OCI-LY1 (cell line): ENCODE measurements at regions not wholly inside any gene's neighbourhood (a gene's known extent, or its start where the extent isn't known, plus 50 kb on each side); places are given as distances from the start of the nearest gene placed in this dataset.

ENCODE experiments used
- H2AFZ ChIP-seq: fragments of 200-600 bp; sonication (generic), shearing (Covaris generic); 2 replicates; pipeline ENCODE4 v1.6.0; 2014; ENCODE audit warnings: antibody characterized with exemption, mild to moderate bottlenecking, low read length
- H3F3A ChIP-seq: fragments of 200-600 bp; sonication (generic), shearing (Covaris generic); 2 replicates; pipeline ENCODE4 v1.6.0; 2014; ENCODE audit warnings: mild to moderate bottlenecking, antibody characterized with exemption, low read length, moderate library complexity; ENCODE audit not compliant: insufficient read depth
- H3K27ac ChIP-seq: fragments of 200-600 bp; sonication (generic); 2 replicates; pipeline ENCODE4 v1.5.1; 2014; ENCODE audit warnings: low read length, mixed run types, mild to moderate bottlenecking, low read depth; ENCODE audit not compliant: poor library complexity, severe bottlenecking
- H3K27me3 ChIP-seq: fragments of 200-600 bp; sonication (generic); 2 replicates; pipeline ENCODE4 v1.6.0; 2014; ENCODE audit warnings: antibody characterized with exemption, mild to moderate bottlenecking, low read length, moderate library complexity; ENCODE audit not compliant: insufficient read depth
- H3K36me3 ChIP-seq: fragments of 200-600 bp; sonication (generic); 2 replicates; pipeline ENCODE4 v1.6.1; 2014; ENCODE audit warnings: mild to moderate bottlenecking, antibody characterized with exemption, low read length, moderate library complexity, mixed read lengths; ENCODE audit not compliant: insufficient read depth
- H3K4me1 ChIP-seq: fragments of 200-600 bp; sonication (generic); 2 replicates; pipeline ENCODE4 v1.5.1; 2014; ENCODE audit warnings: mild to moderate bottlenecking, low read length, moderate library complexity; ENCODE audit not compliant: insufficient read depth, severe bottlenecking
- H3K4me2 ChIP-seq: fragments of 200-600 bp; sonication (generic), shearing (Covaris generic); 2 replicates; pipeline ENCODE4 v1.6.1; 2014; ENCODE audit warnings: low read length
- H3K4me3 ChIP-seq: fragments of 200-600 bp; sonication (generic); 2 replicates; pipeline ENCODE4 v1.5.1; 2014; ENCODE audit warnings: low read length, low read depth, mild to moderate bottlenecking, mixed read lengths; ENCODE audit not compliant: poor library complexity, severe bottlenecking
- H3K79me2 ChIP-seq: fragments of 200-600 bp; shearing (Covaris generic); 2 replicates; pipeline ENCODE4 v1.6.1; 2016; ENCODE audit warnings: mixed run types, low read length, mixed read lengths; ENCODE audit not compliant: insufficient read depth
- H3K9ac ChIP-seq: fragments of 200-600 bp; sonication (generic), shearing (Covaris generic); 2 replicates; pipeline ENCODE4 v1.6.1; 2014; ENCODE audit warnings: mild to moderate bottlenecking, low read length, mixed read lengths
- H3K9me2 ChIP-seq: fragments of 200-600 bp; sonication (generic), shearing (Covaris generic); 2 replicates; pipeline ENCODE4 v1.6.1; 2014; ENCODE audit warnings: low read depth, mild to moderate bottlenecking, low read length, mixed read lengths
- H3K9me3 ChIP-seq: fragments of 200-600 bp; shearing (Covaris generic); 2 replicates; pipeline ENCODE4 v1.6.1; 2014; ENCODE audit warnings: low read length, mixed read lengths
- H4K20me1 ChIP-seq: fragments of 200-600 bp; sonication (generic), shearing (Covaris generic); 2 replicates; pipeline ENCODE4 v1.6.0; 2016; ENCODE audit warnings: mild to moderate bottlenecking, low read length; ENCODE audit not compliant: insufficient read depth
- CTCF ChIP-seq: fragments of 200-600 bp; sonication (generic), shearing (Covaris generic); IDR thresholded peaks from 2 replicates; pipeline ENCODE4 v1.5.1; 2017; ENCODE audit warnings: mild to moderate bottlenecking, antibody characterized with exemption, low read length, moderate library complexity, mixed read lengths
- EZH2 ChIP-seq: fragments of 200-600 bp; sonication (generic), shearing (Covaris generic); IDR thresholded peaks from 2 replicates; pipeline ENCODE4 v1.8.0; 2017; ENCODE audit warnings: borderline replicate concordance, mixed run types, mild to moderate bottlenecking, antibody characterized with exemption, low read length, moderate library complexity, mixed read lengths

GRCh38 chr11:92443199-92443598 is 218.6 kb downstream of the FAT3 start:
- no peaks in the 10 kb centered on the region for H3K9me3 ChIP-seq
- H2AFZ ChIP-seq: no peak overlapping the region
- H3K4me2 ChIP-seq: no peak overlapping the region
- no peaks in the 10 kb centered on the region for H4K20me1 ChIP-seq
- no peak overlapping the region for H3K27ac ChIP-seq
- H3K79me2 ChIP-seq: no peaks in the 10 kb centered on the region
- H3K36me3 ChIP-seq: no peaks in the 10 kb centered on the region
- no peak for TF ChIP-seq EZH2
- no peaks in the 10 kb centered on the region for H3K4me1 ChIP-seq
- H3K9ac ChIP-seq: no peak overlapping the region
- H3F3A ChIP-seq: no peaks in the 10 kb centered on the region
- no peak overlapping the region for H3K4me3 ChIP-seq
- no peaks in the 10 kb centered on the region for H3K9me2 ChIP-seq
- no peaks in the 10 kb centered on the region for H3K27me3 ChIP-seq

- H3F3A ChIP-seq: no peaks in the 10 kb centered on the region
- H3K9me2 ChIP-seq: no peaks in the 10 kb centered on the region
- H3K4me2 ChIP-seq: no peak overlapping the region
- H3K4me3 ChIP-seq: no peak overlapping the region
- H3K4me1 ChIP-seq: no peaks in the 10 kb centered on the region
- H3K9ac ChIP-seq: no peak overlapping the region
- no peaks in the 10 kb centered on the region for H3K79me2 ChIP-seq
- no peak overlapping the region for H3K27ac ChIP-seq
- H2AFZ ChIP-seq: no peak overlapping the region
- H3K36me3 ChIP-seq: no peaks in the 10 kb centered on the region
- H3K9me3 ChIP-seq: no peaks in the 10 kb centered on the region
- no peak for TF ChIP-seq EZH2
- TF ChIP-seq CTCF: no peak
- H4K20me1 ChIP-seq: no peaks in the 10 kb centered on the region
- no peaks in the 10 kb centered on the region for H3K27me3 ChIP-seq
Measured at GRCh38 chr11:92447586-92447985, 223.0 kb downstream of the FAT3 start.

GRCh38 chr11:92449222-92449621 is 224.6 kb downstream of the FAT3 start:
- Histone ChIP-seq H3F3A (no peaks in the 10 kb centered on the region), H3K4me3 (no peak overlapping the region), H3K4me2 (no peak overlapping the region), H3K9ac (no peak overlapping the region), H3K9me3 (no peaks in the 10 kb centered on the region), H3K79me2 (no peaks in the 10 kb centered on the region), H2AFZ (no peak overlapping the region), H3K27me3 (no peaks in the 10 kb centered on the region), H3K36me3 (no peaks in the 10 kb centered on the region), H3K4me1 (no peaks in the 10 kb centered on the region), H3K27ac (no peak overlapping the region), H4K20me1 (no peaks in the 10 kb centered on the region), H3K9me2 (no peaks in the 10 kb centered on the region)
- no peak for TF ChIP-seq CTCF
- TF ChIP-seq EZH2: no peak

GRCh38 chr11:92449780-92450179 is 225.2 kb downstream of the FAT3 start:
- H3K27ac ChIP-seq: no peak overlapping the region
- no peak for TF ChIP-seq CTCF
- TF ChIP-seq EZH2: no peak

More at GRCh38 chr11:92449780-92450179, 225.2 kb downstream of the FAT3 start:
- H3K4me1 ChIP-seq: no peaks in the 10 kb centered on the region
- H3K9me2 ChIP-seq: no peaks in the 10 kb centered on the region
- no peak overlapping the region for H3K4me2 ChIP-seq
- no peak overlapping the region for H3K4me3 ChIP-seq
- H4K20me1 ChIP-seq: no peaks in the 10 kb centered on the region
- H3K27me3 ChIP-seq: no peaks in the 10 kb centered on the region
- no peaks in the 10 kb centered on the region for H3K79me2 ChIP-seq
- H3K9ac ChIP-seq: no peak overlapping the region
- no peaks in the 10 kb centered on the region for H3K9me3 ChIP-seq
- H2AFZ ChIP-seq: no peak overlapping the region
- no peaks in the 10 kb centered on the region for H3F3A ChIP-seq
- H3K36me3 ChIP-seq: no peaks in the 10 kb centered on the region
